ENCODE measurements at regions not wholly inside any gene's neighbourhood (a gene's known extent, or its start where the extent isn't known, plus 50 kb on each side); places are given as distances from the start of the nearest gene placed in this dataset.

- TF ChIP-seq TAF1 (IDR thresholded peaks at IDR 0.05; ENCODE audit: low read depth) (no peak), REST (IDR thresholded peaks at IDR 0.05; ENCODE audit: low read depth) (no peak)
Observed at GRCh38 chr7:106783286-106783685, 81.8 kb upstream of the PIK3CG start.

- TF ChIP-seq NFIC (IDR thresholded peaks at IDR 0.05), result 0 out of 2 replicates have a peak, but pooled peaks have one; percentile 9
- TF ChIP-seq TEAD4 (IDR thresholded peaks at IDR 0.05), result no peak
Observed at GRCh38 chr7:106788637-106789036, 76.4 kb upstream of the PIK3CG start.

GRCh38 chr7:106791526-106791925 is 73.6 kb upstream of the PIK3CG start:
- TF ChIP-seq CREB1 (IDR thresholded peaks at IDR 0.05; ENCODE audit: low read depth) (no peak), TCF12 (IDR thresholded peaks at IDR 0.05; ENCODE audit: low read depth) (no peak), REST (IDR thresholded peaks at IDR 0.05; ENCODE audit: low read depth) (no peak), EP300 (IDR thresholded peaks at IDR 0.05; ENCODE audit: borderline replicate concordance) (no peak), ZBTB7A (IDR thresholded peaks at IDR 0.05; ENCODE audit: low read depth) (no peak), FOXM1 (IDR thresholded peaks at IDR 0.05; ENCODE audit: borderline replicate concordance, low read depth) (no peak), RAD21 (IDR thresholded peaks at IDR 0.05; ENCODE audit: low read depth) (no peak)

GRCh38 chr7:106792233-106792926 is 72.7 kb upstream of the PIK3CG start:
- TF ChIP-seq CEBPB (IDR thresholded peaks at IDR 0.05) (no peak), EGR1 (IDR thresholded peaks at IDR 0.05) (no peak), MAX (IDR thresholded peaks at IDR 0.05) (no peak)

GRCh38 chr7:106793015-106793975 is 71.8 kb upstream of the PIK3CG start:
- peak; percentile 78 for TF ChIP-seq RAD21 (IDR thresholded peaks at IDR 0.05; ENCODE audit: low read depth)
- no peak for TF ChIP-seq MAX (IDR thresholded peaks at IDR 0.05)

GRCh38 chr7:106794276-106795083 is 70.6 kb upstream of the PIK3CG start:
- TF ChIP-seq USF1 (IDR thresholded peaks at IDR 0.05) (no peak), TEAD4 (IDR thresholded peaks at IDR 0.05) (no peak), RAD21 (IDR thresholded peaks at IDR 0.05; ENCODE audit: low read depth) (no peak), MAX (IDR thresholded peaks at IDR 0.05) (no peak), TCF12 (IDR thresholded peaks at IDR 0.05; ENCODE audit: low read depth) (no peak), ZBTB7A (IDR thresholded peaks at IDR 0.05; ENCODE audit: low read depth) (no peak), EGR1 (IDR thresholded peaks at IDR 0.05) (no peak), FOXM1 (IDR thresholded peaks at IDR 0.05; ENCODE audit: borderline replicate concordance, low read depth) (no peak), YY1 (IDR thresholded peaks at IDR 0.05; ENCODE audit: low read depth) (no peak)

Data from Ishikawa (cell line).